HCT116 (cell line): ENCODE measurements at regions not wholly inside any gene's neighbourhood (a gene's known extent, or its start where the extent isn't known, plus 50 kb on each side); places are given as distances from the start of the nearest gene placed in this dataset.

Experiments
- ATAC-seq: fragments of 200-7000 bp; cut with Tn5 transposase; 2 replicates; pipeline ENCODE4 v1.9.1; 2020; ENCODE audit warnings: mild to moderate bottlenecking, moderate library complexity
- BruUV-seq: library from RNA; stranded (reverse); fragments of 400-500 nt; replicated peaks from 2 replicates; lab custom pipeline; 2021; lab: Mats Ljungman, UMichigan
- CTCF ChIA-PET: fragments of 300-600 bp; sonication (Branson Sonifier 250); formaldehyde crosslinking; loops from one replicate; lab custom pipeline; 2021; ENCODE audit warnings: antibody characterized with exemption; lab: Charles Lee
- POLR2A ChIA-PET: fragments of 300-600, 350-600 bp; sonication (Branson Sonifier 250); formaldehyde crosslinking; loops from one replicate; lab custom pipeline; 2021; ENCODE audit warnings: antibody characterized with exemption; lab: Charles Lee
- RAD21 ChIA-PET, 2 experiments: fragments of 300-600 bp; sonication (Branson Sonifier 250); formaldehyde crosslinking; loops; one replicate each; lab custom pipeline; 2023; ENCODE audit warnings: low total read pairs in 2 of 2; ENCODE audit not compliant: uncharacterized antibody in 2 of 2, unreplicated experiment in 2 of 2, low non-redundant PET in 1 of 2; lab: Charles Lee
- DNase-seq: peaks from one replicate; pipeline ENCODE4 v3.0.0-alpha.2; 2010; ENCODE audit warnings: low read depth, low spot score
- H2AFZ ChIP-seq: fragments of 200-600 bp; shearing (Covaris generic), sonication (generic); 2 replicates; pipeline ENCODE4 v1.6.1; 2017; ENCODE audit warnings: low read depth, mixed run types, mixed read lengths, antibody characterized with exemption, low read length; ENCODE audit not compliant: poor library complexity, severe bottlenecking
- H3K27ac ChIP-seq: 2 replicates; pipeline ENCODE4 v1.5.1; 2012; ENCODE audit warnings: low read depth, low read length
- H3K27me3 ChIP-seq: fragments of 200-600 bp; sonication (generic); 2 replicates; pipeline ENCODE4 v1.6.1; 2016; ENCODE audit warnings: mixed run types, low read length, mixed read lengths; ENCODE audit not compliant: insufficient read depth
- H3K36me3 ChIP-seq, 2 experiments: fragments of 200-500 bp in 1 of 2; fragments of 200-600 bp in 1 of 2; sonication (Bioruptor generic) in 1 of 2; sonication (generic) in 1 of 2; 2 replicates each; pipeline versions ENCODE4 v1.5.1 to v1.6.1; 2014 to 2016; ENCODE audit warnings: low read length in 2 of 2, inconsistent platforms in 1 of 2, mixed read lengths in 1 of 2, mixed run types in 1 of 2; ENCODE audit not compliant: insufficient read depth in 2 of 2, control insufficient read depth in 1 of 2
- H3K4me1 ChIP-seq, 2 experiments: fragments of 200-600 bp in 1 of 2; sonication (generic) in 1 of 2; 2 replicates each; pipeline versions ENCODE4 v1.5.1 to v1.6.1; 2012 to 2017; ENCODE audit warnings: low read length in 2 of 2, inconsistent platforms in 1 of 2, mild to moderate bottlenecking in 1 of 2, mixed read lengths in 1 of 2, mixed run types in 1 of 2, moderate library complexity in 1 of 2; ENCODE audit not compliant: insufficient read depth in 2 of 2, control insufficient read depth in 1 of 2
- H3K4me2 ChIP-seq: fragments of 200-600 bp; sonication (generic); 2 replicates; pipeline ENCODE4 v1.6.1; 2017; ENCODE audit warnings: mixed run types, low read length, mixed read lengths
- H3K4me3 ChIP-seq, 2 experiments: fragments of 200-600 bp in 1 of 2; sonication (generic) in 1 of 2; replicated peaks in 1 of 2; 2 replicates each; pipeline ENCODE4 v1.5.1; 2011 to 2016; ENCODE audit warnings: low read length in 2 of 2, control low read depth in 1 of 2, low read depth in 1 of 2, mild to moderate bottlenecking in 1 of 2, mixed read lengths in 1 of 2, mixed run types in 1 of 2
- H3K79me2 ChIP-seq: fragments of 200-600 bp; sonication (generic); 2 replicates; pipeline ENCODE4 v1.6.1; 2017; ENCODE audit warnings: mild to moderate bottlenecking, mixed run types, low read length, moderate library complexity, mixed read lengths; ENCODE audit not compliant: insufficient read depth
- H3K9ac ChIP-seq: fragments of 200-600 bp; sonication (generic); 2 replicates; pipeline ENCODE4 v1.6.1; 2016; ENCODE audit warnings: low read length, mixed read lengths
- H3K9me2 ChIP-seq: fragments of 200-600 bp; sonication (generic), shearing (Covaris generic); 2 replicates; pipeline ENCODE4 v1.6.1; 2017; ENCODE audit warnings: mixed run types, mild to moderate bottlenecking, moderate library complexity; ENCODE audit not compliant: insufficient read depth
- H3K9me3 ChIP-seq, 2 experiments: fragments of 200-500 bp in 1 of 2; fragments of 200-600 bp in 1 of 2; sonication (Bioruptor generic) in 1 of 2; sonication (generic) in 1 of 2; 2 replicates each; pipeline ENCODE4 v1.6.1; 2014 to 2017; ENCODE audit warnings: low read length in 2 of 2, mixed read lengths in 2 of 2, inconsistent platforms in 1 of 2, low read depth in 1 of 2, mild to moderate bottlenecking in 1 of 2, mixed run types in 1 of 2, moderate library complexity in 1 of 2; ENCODE audit not compliant: control insufficient read depth in 1 of 2, insufficient read depth in 1 of 2
- H4K20me1 ChIP-seq: fragments of 200-600 bp; sonication (generic), shearing (Covaris generic); 2 replicates; pipeline ENCODE4 v1.6.1; 2017; ENCODE audit warnings: mixed run types, mild to moderate bottlenecking, moderate library complexity; ENCODE audit not compliant: insufficient read depth
- CBX3 ChIP-seq: IDR thresholded peaks from 2 replicates; pipeline ENCODE4 v1.6.1; 2012; ENCODE audit warnings: low read depth
- CEBPB ChIP-seq: IDR thresholded peaks from 2 replicates; pipeline ENCODE4 v1.6.1; 2012; ENCODE audit warnings: low read depth
- EGR1 ChIP-seq: IDR thresholded peaks from 2 replicates; pipeline ENCODE4 v1.6.1; 2012; ENCODE audit warnings: low read depth
- ELF1 ChIP-seq: IDR thresholded peaks from 2 replicates; pipeline ENCODE4 v1.6.1; 2012; ENCODE audit warnings: low read depth, borderline replicate concordance
- EZH2phosphoT487 ChIP-seq: fragments of 200-600 bp; IDR thresholded peaks from 2 replicates; pipeline ENCODE4 v1.6.1; 2018; ENCODE audit warnings: antibody characterized with exemption, borderline replicate concordance
- FOSL1 ChIP-seq: IDR thresholded peaks from 2 replicates; pipeline ENCODE4 v1.6.1; 2012; ENCODE audit warnings: low read depth
- POLR2A ChIP-seq: IDR thresholded peaks from 2 replicates; pipeline ENCODE4 v1.7.0; 2011; ENCODE audit warnings: borderline replicate concordance; ENCODE audit not compliant: insufficient read depth, insufficient read length; ENCODE audit errors: extremely low read depth
- RAD21 ChIP-seq: IDR thresholded peaks from 2 replicates; pipeline ENCODE4 v1.6.1; 2012; ENCODE audit warnings: low read depth, mild to moderate bottlenecking
- REST ChIP-seq: IDR thresholded peaks from 2 replicates; pipeline ENCODE4 v1.6.1; 2012; ENCODE audit warnings: low read depth
- SIN3A ChIP-seq: IDR thresholded peaks from 2 replicates; pipeline ENCODE4 v1.6.1; 2012; ENCODE audit warnings: low read depth
- SP1 ChIP-seq: IDR thresholded peaks from 2 replicates; pipeline ENCODE4 v1.6.1; 2012; ENCODE audit warnings: low read depth
- SRF ChIP-seq: IDR thresholded peaks from 2 replicates; pipeline ENCODE4 v1.6.1; 2012; ENCODE audit warnings: low read depth
- TCF7L2 ChIP-seq: IDR thresholded peaks from 2 replicates; pipeline ENCODE4 v1.7.0; 2011; ENCODE audit warnings: borderline replicate concordance, inconsistent platforms; ENCODE audit not compliant: insufficient read depth, insufficient read length; ENCODE audit errors: extremely low read depth
- YY1 ChIP-seq: IDR thresholded peaks from 2 replicates; pipeline ENCODE4 v1.6.1; 2011; ENCODE audit warnings: low read length, low read depth, moderate library complexity, mild to moderate bottlenecking; ENCODE audit not compliant: insufficient replicate concordance; ENCODE audit errors: extremely low read depth
- ZBTB33 ChIP-seq: IDR thresholded peaks from 2 replicates; pipeline ENCODE4 v1.6.1; 2011; ENCODE audit warnings: mild to moderate bottlenecking, low read length, moderate library complexity; ENCODE audit not compliant: insufficient replicate concordance; ENCODE audit errors: extremely low read depth
- ZFX ChIP-seq: fragments of 450-650 bp; IDR thresholded peaks from 2 replicates; pipeline ENCODE4 v1.6.1; 2017
- ZNF274 ChIP-seq: fragments of 200-500 bp; sonication (Bioruptor generic); IDR thresholded peaks from 2 replicates; pipeline ENCODE4 v1.6.1; 2014; ENCODE audit warnings: mild to moderate bottlenecking, low read depth, low read length, inconsistent platforms
- intact Hi-C: fragments of 100-400 bp; cut with micrococcal nuclease; formaldehyde crosslinking; loops from 2 replicates; pipeline ENCODE4 v1.10.0; 2022
- TF ChIP-seq, protein P1 (sequence below), 3 experiments: fragments of 200-600 bp in 1 of 3; sonication (generic) in 1 of 3; IDR thresholded peaks in 2 of 3; conservative IDR thresholded peaks in 1 of 3; 2 replicates each; pipeline ENCODE4 v1.5.1; 2012 to 2017; ENCODE audit warnings: low read depth in 2 of 3, low read length in 2 of 3, antibody characterized with exemption in 1 of 3, borderline replicate concordance in 1 of 3, control low read depth in 1 of 3, mild to moderate bottlenecking in 1 of 3, mixed read lengths in 1 of 3, mixed run types in 1 of 3, moderate library complexity in 1 of 3; ENCODE audit not compliant: insufficient read depth in 1 of 3
- TF ChIP-seq, protein P2 (sequence below): IDR thresholded peaks from 2 replicates; pipeline ENCODE4 v1.6.1; 2012
- TF ChIP-seq, protein P3 (sequence below): IDR thresholded peaks from 2 replicates; pipeline ENCODE4 v1.6.1; 2012

DNA sequence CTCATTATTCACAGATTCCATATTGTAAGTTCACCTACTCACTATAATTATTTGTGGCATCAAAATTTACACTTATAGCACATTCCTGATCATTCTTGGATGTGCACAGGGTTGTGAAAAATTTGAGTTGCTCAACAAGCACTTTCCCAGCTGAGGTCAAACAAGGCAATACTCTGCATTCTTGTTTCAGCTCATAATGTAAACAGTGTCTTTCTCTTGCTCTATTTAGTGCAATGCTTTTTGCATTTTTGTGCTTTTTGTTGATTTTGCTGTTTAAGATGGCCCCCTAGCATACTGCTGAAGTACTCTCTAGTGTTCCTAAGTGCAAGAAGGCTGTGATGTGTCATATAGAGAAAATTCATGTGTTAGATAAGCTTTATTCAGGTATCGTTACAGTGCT is 66.7 kb upstream of the TNIK start:
- DNase-seq (no peak), ATAC-seq (no peak)
- TF ChIP-seq, protein P1, sequence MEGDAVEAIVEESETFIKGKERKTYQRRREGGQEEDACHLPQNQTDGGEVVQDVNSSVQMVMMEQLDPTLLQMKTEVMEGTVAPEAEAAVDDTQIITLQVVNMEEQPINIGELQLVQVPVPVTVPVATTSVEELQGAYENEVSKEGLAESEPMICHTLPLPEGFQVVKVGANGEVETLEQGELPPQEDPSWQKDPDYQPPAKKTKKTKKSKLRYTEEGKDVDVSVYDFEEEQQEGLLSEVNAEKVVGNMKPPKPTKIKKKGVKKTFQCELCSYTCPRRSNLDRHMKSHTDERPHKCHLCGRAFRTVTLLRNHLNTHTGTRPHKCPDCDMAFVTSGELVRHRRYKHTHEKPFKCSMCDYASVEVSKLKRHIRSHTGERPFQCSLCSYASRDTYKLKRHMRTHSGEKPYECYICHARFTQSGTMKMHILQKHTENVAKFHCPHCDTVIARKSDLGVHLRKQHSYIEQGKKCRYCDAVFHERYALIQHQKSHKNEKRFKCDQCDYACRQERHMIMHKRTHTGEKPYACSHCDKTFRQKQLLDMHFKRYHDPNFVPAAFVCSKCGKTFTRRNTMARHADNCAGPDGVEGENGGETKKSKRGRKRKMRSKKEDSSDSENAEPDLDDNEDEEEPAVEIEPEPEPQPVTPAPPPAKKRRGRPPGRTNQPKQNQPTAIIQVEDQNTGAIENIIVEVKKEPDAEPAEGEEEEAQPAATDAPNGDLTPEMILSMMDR (IDR thresholded peaks at IDR 0.05 in 2 of 3, conservative IDR thresholded peaks at IDR 0.05 in 1 of 3; ENCODE audit: borderline replicate concordance in 1 of 3, insufficient read depth in 1 of 3, low read depth in 2 of 3, low read length in 2 of 3) = no peak
- TF ChIP-seq CEBPB (no peak), SP1 (no peak), POLR2A (no peak), ZNF274 (no peak), EZH2phosphoT487 (no peak), ZFX (no peak), SRF (no peak), TCF7L2 (no peak), ZBTB33 (no peak), RAD21 (no peak), REST (no peak), CBX3 (no peak), SIN3A (no peak), ELF1 (no peak), FOSL1 (no peak), EGR1 (no peak), YY1 (no peak)
- TF ChIP-seq, protein P2, sequence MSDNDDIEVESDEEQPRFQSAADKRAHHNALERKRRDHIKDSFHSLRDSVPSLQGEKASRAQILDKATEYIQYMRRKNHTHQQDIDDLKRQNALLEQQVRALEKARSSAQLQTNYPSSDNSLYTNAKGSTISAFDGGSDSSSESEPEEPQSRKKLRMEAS = no peak
- TF ChIP-seq, protein P3, sequence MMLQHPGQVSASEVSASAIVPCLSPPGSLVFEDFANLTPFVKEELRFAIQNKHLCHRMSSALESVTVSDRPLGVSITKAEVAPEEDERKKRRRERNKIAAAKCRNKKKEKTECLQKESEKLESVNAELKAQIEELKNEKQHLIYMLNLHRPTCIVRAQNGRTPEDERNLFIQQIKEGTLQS = no peak
- Histone ChIP-seq H3K9ac (no peak overlapping the region), H3K27me3 (no peaks in the 10 kb centered on the region), H3K36me3 (no peaks in the 10 kb centered on the region), H3K4me2 (no peak overlapping the region), H2AFZ (no peak overlapping the region), H3K9me3 (no peaks in the 10 kb centered on the region), H4K20me1 (no peaks in the 10 kb centered on the region), H3K4me1 (peaks cover 5 to 15% of the 10 kb centered on the region in 2 experiments), H3K4me3 (no peak overlapping the region), H3K9me2 (no peaks in the 10 kb centered on the region), H3K27ac (no peak overlapping the region), H3K79me2 (no peaks in the 10 kb centered on the region)
- intact Hi-C loops = no loop called here
- no TSS peak for BruUV-seq
- ChIA-PET POLR2A (no interaction called here), CTCF (interaction anchor here (1.3 kb wide), 1 partner anchor 12 kb away, joined by 4 read pairs; no protein-coding TSS in a partner anchor), RAD21 (no interaction called here)
